Testis (tissue), 2 donors: ENCODE measurements at regions not wholly inside any gene's neighbourhood (a gene's known extent, or its start where the extent isn't known, plus 50 kb on each side); places are given as distances from the start of the nearest gene placed in this dataset.

Experiments
- DNase-seq: peaks from one replicate; pipeline ENCODE4 v3.0.0-alpha.2; 2019
- H3K27ac ChIP-seq, 2 donors: fragments of 200-600 bp; sonication (generic); one replicate each; pipeline ENCODE4 v1.5.1; 2019
- H3K27me3 ChIP-seq: fragments of 200-600 bp; sonication (generic); one replicate; pipeline ENCODE4 v1.5.1; 2019
- H3K36me3 ChIP-seq: fragments of 200-600 bp; sonication (generic); one replicate; pipeline ENCODE4 v1.5.1; 2017; ENCODE audit warnings: low read depth; ENCODE audit errors: missing control alignments
- H3K4me1 ChIP-seq: fragments of 200-600 bp; sonication (generic); one replicate; pipeline ENCODE4 v1.5.1; 2019
- H3K4me3 ChIP-seq, 2 donors: fragments of 200-600 bp; sonication (generic); one replicate each; pipeline ENCODE4 v1.5.1; 2017 to 2019
- H3K9me3 ChIP-seq: fragments of 200-600 bp; sonication (generic); one replicate; pipeline ENCODE4 v1.5.1; 2017
- CTCF ChIP-seq, 3 experiments: fragments of 450-650 bp in 2 of 3; fragments of 200-600 bp in 1 of 3; sonication (generic) in 1 of 3; IDR thresholded peaks; one replicate each; pipeline ENCODE4 v1.5.1; 2016 to 2019; ENCODE audit warnings: antibody characterized with exemption in 3 of 3, mild to moderate bottlenecking in 2 of 3, moderate library complexity in 1 of 3
- POLR2A ChIP-seq: fragments of 450-650 bp; IDR thresholded peaks from one replicate; pipeline ENCODE4 v1.6.1; 2017; ENCODE audit warnings: antibody characterized with exemption, mild to moderate bottlenecking, moderate library complexity
- WGBS, 2 donors: methylation state at CpG; one replicate each; pipeline ENCODE4 v1.1.5; 2018; 5-methylcytosine and 5-hydroxymethylcytosine counted together
- intact Hi-C: fragments of 100-400 bp; cut with DNase I; formaldehyde crosslinking; loops from one replicate; pipeline ENCODE4 v1.15.1; 2023; ENCODE audit warnings: low total_unique reads

- WGBS, 2 donors: 74 to 85% methylated on average over 1 of the region's 1 CpG
- Histone ChIP-seq H3K27ac (no peak overlapping the region), H3K4me3 (no peak overlapping the region), H3K27me3 (no peaks in the 10 kb centered on the region), H3K4me1 (no peaks in the 10 kb centered on the region), H3K36me3 (no peaks in the 10 kb centered on the region), H3K9me3 (no peaks in the 10 kb centered on the region)
- intact Hi-C loops: no loop called here
- no peak for TF ChIP-seq POLR2A
- TF ChIP-seq CTCF (IDR thresholded peaks at IDR 0.05): no peak
- no peak for DNase-seq
These were observed 165.4 kb upstream of the TNC start for GRCh38 chr9:115283395-115283794.

- no peaks in the 10 kb centered on the region for H3K27me3 ChIP-seq
- TF ChIP-seq CTCF (IDR thresholded peaks at IDR 0.05): no peak
- no peak for TF ChIP-seq POLR2A
- H3K9me3 ChIP-seq: no peaks in the 10 kb centered on the region
- DNase-seq: no peak
- H3K27ac ChIP-seq: no peak overlapping the region
- intact Hi-C loops: no loop called here
- no peak overlapping the region for H3K4me3 ChIP-seq
- no peaks in the 10 kb centered on the region for H3K36me3 ChIP-seq
- no peaks in the 10 kb centered on the region for H3K4me1 ChIP-seq
These were observed 167.9 kb upstream of the TNC start for GRCh38 chr9:115285836-115286235.

GRCh38 chr9:115286411-115286810 lies 168.5 kb upstream of the TNC start:
- intact Hi-C loops: no loop called here
- Histone ChIP-seq H3K27ac (no peak overlapping the region), H3K4me1 (no peaks in the 10 kb centered on the region), H3K27me3 (no peaks in the 10 kb centered on the region), H3K36me3 (no peaks in the 10 kb centered on the region), H3K4me3 (no peak overlapping the region), H3K9me3 (no peaks in the 10 kb centered on the region)
- no peak for DNase-seq
- 92 to 94% methylated on average over 1 of the region's 1 CpG for WGBS, 2 donors
- TF ChIP-seq CTCF (IDR thresholded peaks at IDR 0.05) (no peak), POLR2A (no peak)

- H3K27me3 ChIP-seq: no peaks in the 10 kb centered on the region
- no peaks in the 10 kb centered on the region for H3K9me3 ChIP-seq
- peaks cover 4% of the 10 kb centered on the region for H3K4me1 ChIP-seq
- WGBS, 2 donors: 89 to 95% methylated on average over 1 of the region's 1 CpG
- no peak for TF ChIP-seq POLR2A
- TF ChIP-seq CTCF (IDR thresholded peaks at IDR 0.05): no peak
- intact Hi-C loops: no loop called here
- DNase-seq: no peak
- no peak overlapping the region for H3K27ac ChIP-seq
- H3K4me3 ChIP-seq: no peak overlapping the region
- H3K36me3 ChIP-seq: no peaks in the 10 kb centered on the region
These were observed 171.8 kb upstream of the TNC start for GRCh38 chr9:115289757-115290208.

- H3K9me3 ChIP-seq: no peaks in the 10 kb centered on the region
- 93 to 95% methylated on average over 3 of the region's 3 CpGs for WGBS, 2 donors
- no peaks in the 10 kb centered on the region for H3K27me3 ChIP-seq
- H3K4me1 ChIP-seq: peaks cover 4% of the 10 kb centered on the region
- no peaks in the 10 kb centered on the region for H3K36me3 ChIP-seq
- H3K4me3 ChIP-seq: no peak overlapping the region
- DNase-seq: no peak
- no peak overlapping the region for H3K27ac ChIP-seq
- TF ChIP-seq POLR2A (no peak), CTCF (IDR thresholded peaks at IDR 0.05) (no peak)
- intact Hi-C loops: no loop called here
These were observed 173.9 kb upstream of the TNC start for GRCh38 chr9:115291841-115292240.
